Natural killer cell (primary cell): ENCODE measurements at regions not wholly inside any gene's neighbourhood (a gene's known extent, or its start where the extent isn't known, plus 50 kb on each side); places are given as distances from the start of the nearest gene placed in this dataset.

Experiments used
- ATAC-seq, 3 donors: fragments of 150-1000 bp in 2 of 3; fragments of 200-7000 bp in 1 of 3; cut with Tn5 transposase; 1 replicate in 1 of 3; 2 replicates in 2 of 3; pipeline ENCODE4 v1.10.0; 2021; ENCODE audit warnings: mild to moderate bottlenecking in 2 of 3, moderate library complexity in 2 of 3
- DNase-seq, 2 donors: peaks; one replicate each; pipeline versions ENCODE4 v3.0.0 to v3.0.0-alpha.2; 2013 to 2021; ENCODE audit warnings: mixed read lengths in 1 of 2
- H3K27ac ChIP-seq: one replicate; pipeline ENCODE4 v1.5.1; 2013; ENCODE audit warnings: mild to moderate bottlenecking, low read length
- H3K27me3 ChIP-seq: one replicate; pipeline ENCODE4 v1.6.1; 2013; ENCODE audit warnings: low read length; ENCODE audit not compliant: control insufficient read depth, insufficient read depth
- H3K36me3 ChIP-seq: one replicate; pipeline ENCODE4 v1.6.1; 2013; ENCODE audit warnings: low read length; ENCODE audit not compliant: control insufficient read depth, insufficient read depth
- H3K4me1 ChIP-seq: one replicate; pipeline ENCODE4 v1.6.1; 2013; ENCODE audit warnings: low read length; ENCODE audit not compliant: control insufficient read depth, insufficient read depth
- H3K4me3 ChIP-seq: one replicate; pipeline ENCODE4 v1.5.1; 2013; ENCODE audit warnings: low read length
- H3K9me3 ChIP-seq: one replicate; pipeline ENCODE4 v1.6.1; 2013; ENCODE audit warnings: low read length; ENCODE audit not compliant: control insufficient read depth, insufficient read depth
- H3K27ac Mint-ChIP-seq, 2 donors: one replicate each; pipeline ENCODE4 v1.8.0; 2022; ENCODE audit warnings: mild to moderate bottlenecking in 2 of 2, mixed read lengths in 2 of 2, moderate library complexity in 1 of 2
- H3K27me3 Mint-ChIP-seq, 2 donors: one replicate each; pipeline ENCODE4 v1.8.0; 2022; ENCODE audit warnings: low read depth in 2 of 2, mixed read lengths in 2 of 2
- H3K36me3 Mint-ChIP-seq: one replicate; pipeline ENCODE4 v1.8.0; 2022; ENCODE audit warnings: mixed read lengths
- H3K4me1 Mint-ChIP-seq, 2 donors: one replicate each; pipeline ENCODE4 v1.8.0; 2022; ENCODE audit warnings: mixed read lengths in 2 of 2
- H3K4me3 Mint-ChIP-seq: one replicate; pipeline ENCODE4 v1.8.0; 2022; ENCODE audit warnings: mild to moderate bottlenecking, moderate library complexity, mixed read lengths
- H3K9me3 Mint-ChIP-seq, 2 donors: one replicate each; pipeline ENCODE4 v1.8.0; 2022; ENCODE audit warnings: mixed read lengths in 2 of 2
- CTCF ChIP-seq: fragments of 200-600 bp; IDR thresholded peaks from one replicate; pipeline ENCODE4 v1.8.0; 2022; ENCODE audit warnings: antibody characterized with exemption
- WGBS: methylation state at CpG from one replicate; pipeline ENCODE4 v1.1.7; 2013; ENCODE audit warnings: missing lambda C conversion rate; ENCODE audit not compliant: insufficient coverage; 5-methylcytosine and 5-hydroxymethylcytosine counted together
- intact Hi-C: fragments of 100-400 bp; cut with micrococcal nuclease; formaldehyde crosslinking; loops from one replicate; pipeline ENCODE4 v1.14.2; 2022

DNA sequence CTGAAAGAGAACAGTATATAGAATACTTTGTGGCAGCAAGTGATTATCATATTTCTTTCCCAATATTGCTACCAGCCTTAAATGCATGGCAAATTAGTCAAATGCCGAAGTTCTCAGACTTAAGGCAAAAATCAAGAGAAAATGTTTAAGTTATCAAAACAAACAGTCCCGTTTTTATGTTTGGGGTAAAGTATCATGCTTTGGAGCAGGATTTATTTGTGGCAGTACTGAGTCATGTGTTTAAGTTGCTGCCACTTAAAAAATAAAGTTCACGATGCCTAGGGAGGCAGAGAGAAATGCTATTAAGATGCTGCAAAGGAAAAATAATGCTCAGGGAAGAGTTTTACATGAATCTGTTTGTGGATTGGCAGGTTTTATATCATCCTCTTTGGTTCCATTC lies 417.4 kb upstream of the MDFIC2 start:
- intact Hi-C loops = no loop called here

DNA sequence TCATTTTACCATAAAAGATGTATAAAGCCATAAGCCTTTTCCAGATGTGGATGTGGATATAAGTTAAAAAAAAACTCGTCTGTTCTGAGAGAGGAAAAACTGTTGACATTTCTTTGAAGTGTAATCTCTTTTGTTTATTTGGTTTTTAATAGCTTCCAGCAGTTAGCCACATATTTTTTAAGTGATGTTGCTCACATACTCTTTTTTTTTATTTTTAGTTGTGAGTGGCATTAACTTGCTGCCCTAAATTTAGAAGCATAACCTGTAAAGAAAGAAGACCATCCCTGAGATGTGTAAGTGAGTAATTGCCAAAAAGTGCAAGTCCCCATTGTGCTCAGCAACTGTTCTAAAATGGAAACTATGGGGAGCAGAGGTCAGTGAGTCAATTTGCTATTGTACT lies 415.9 kb upstream of the MDFIC2 start:
- Histone ChIP-seq H3K4me3 (no peak overlapping the region), H3K27ac (no peak overlapping the region), H3K36me3 (no peaks in the 10 kb centered on the region), H3K9me3 (no peaks in the 10 kb centered on the region), H3K27me3 (no peaks in the 10 kb centered on the region), H3K4me1 (no peaks in the 10 kb centered on the region)
- DNase-seq (no peak), ATAC-seq (no peak)
- H3K4me1 Mint-ChIP-seq = no peaks in the 10 kb centered on the region
- H3K4me3 Mint-ChIP-seq = no peak overlapping the region
- no peaks in the 10 kb centered on the region for H3K36me3 Mint-ChIP-seq
- no peak for TF ChIP-seq CTCF
- intact Hi-C loops = no loop called here
- no peaks in the 10 kb centered on the region for H3K9me3 Mint-ChIP-seq
- 67% methylated on average over 1 of the region's 1 CpG for WGBS
- peaks cover 2 to 7% of the 10 kb centered on the region in 2 donors for H3K27me3 Mint-ChIP-seq
- H3K27ac Mint-ChIP-seq = no peak overlapping the region

More for the DNA sequence above, 417.4 kb upstream of the MDFIC2 start:
- Histone ChIP-seq H3K4me3 (no peak overlapping the region), H3K4me1 (no peaks in the 10 kb centered on the region), H3K27ac (no peak overlapping the region), H3K9me3 (no peaks in the 10 kb centered on the region), H3K27me3 (no peaks in the 10 kb centered on the region), H3K36me3 (no peaks in the 10 kb centered on the region)
- H3K27me3 Mint-ChIP-seq = peaks cover 2 to 7% of the 10 kb centered on the region in 2 donors
- ATAC-seq = no peak
- no peak for DNase-seq
- no peak for TF ChIP-seq CTCF
- WGBS = 86% methylated on average over 3 of the region's 3 CpGs
- no peak overlapping the region for H3K4me3 Mint-ChIP-seq
- H3K9me3 Mint-ChIP-seq = no peaks in the 10 kb centered on the region
- no peaks in the 10 kb centered on the region for H3K4me1 Mint-ChIP-seq
- no peaks in the 10 kb centered on the region for H3K36me3 Mint-ChIP-seq
- no peak overlapping the region for H3K27ac Mint-ChIP-seq

DNA sequence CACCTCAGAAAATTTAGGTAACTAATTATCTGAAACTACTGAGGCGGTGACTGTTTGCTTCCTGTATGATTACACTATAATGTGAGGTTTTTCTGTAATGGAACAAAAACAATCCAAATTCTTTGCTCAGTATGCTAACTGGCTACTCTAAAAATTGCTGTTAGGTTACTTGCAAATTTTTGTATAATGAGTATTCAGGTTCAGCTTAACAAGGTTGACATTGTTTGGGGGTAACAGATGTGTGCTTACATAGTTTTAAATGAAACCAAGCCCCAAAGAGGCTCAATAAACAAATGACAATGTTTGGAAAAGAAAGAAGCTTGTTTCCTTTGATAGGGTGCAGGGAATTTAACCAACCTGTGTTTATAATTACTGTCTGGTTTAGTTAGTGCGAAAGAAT lies 414.5 kb upstream of the MDFIC2 start:
- TF ChIP-seq CTCF = no peak
- H3K36me3 Mint-ChIP-seq = no peaks in the 10 kb centered on the region
- no peaks in the 10 kb centered on the region for H3K4me1 Mint-ChIP-seq
- no peaks in the 10 kb centered on the region for H3K9me3 ChIP-seq
- H3K36me3 ChIP-seq = no peaks in the 10 kb centered on the region
- H3K4me3 ChIP-seq = no peak overlapping the region
- no peak overlapping the region for H3K27ac ChIP-seq
- H3K9me3 Mint-ChIP-seq = no peaks in the 10 kb centered on the region
- intact Hi-C loops = no loop called here
- 100% methylated on average over 1 of the region's 2 CpGs for WGBS
- no peak overlapping the region for H3K4me3 Mint-ChIP-seq
- H3K27me3 ChIP-seq = no peaks in the 10 kb centered on the region
- H3K27ac Mint-ChIP-seq = no peak overlapping the region
- H3K27me3 Mint-ChIP-seq = peaks cover 0 to 2% of the 10 kb centered on the region in 2 donors
- no peaks in the 10 kb centered on the region for H3K4me1 ChIP-seq
- DNase-seq (no peak), ATAC-seq (no peak)

- no peak for ATAC-seq
- WGBS = 91% methylated on average over 4 of the region's 5 CpGs
Measured at GRCh38 chr3:70726096-70726938, 413.9 kb upstream of the MDFIC2 start.

More at GRCh38 chr3:70726096-70726938, 413.9 kb upstream of the MDFIC2 start:
- Histone ChIP-seq H3K27ac (no peak overlapping the region), H3K4me3 (no peak overlapping the region), H3K4me1 (no peaks in the 10 kb centered on the region), H3K27me3 (no peaks in the 10 kb centered on the region), H3K36me3 (no peaks in the 10 kb centered on the region), H3K9me3 (no peaks in the 10 kb centered on the region)
- no peak overlapping the region for H3K4me3 Mint-ChIP-seq
- intact Hi-C loops = no loop called here
- no peak for TF ChIP-seq CTCF
- peaks cover 0 to 2% of the 10 kb centered on the region in 2 donors for H3K27me3 Mint-ChIP-seq
- no peaks in the 10 kb centered on the region for H3K9me3 Mint-ChIP-seq
- H3K36me3 Mint-ChIP-seq = no peaks in the 10 kb centered on the region
- DNase-seq = no peak
- H3K4me1 Mint-ChIP-seq = no peaks in the 10 kb centered on the region
- no peak overlapping the region for H3K27ac Mint-ChIP-seq
